ENCODE measurements at regions not wholly inside any gene's neighbourhood (a gene's known extent, or its start where the extent isn't known, plus 50 kb on each side); places are given as distances from the start of the nearest gene placed in this dataset. TPM values are rescaled to one million over a fixed set of nuclear protein-coding genes. Genes with fewer than 3 reads are reported as not detected.

Small RNAs in the stretch of these regions (small RNA-seq; reads per million reads assigned to genes)
- not detected for gene MIR552 (ENCODE audit: insufficient read length, low read depth, low replicate concordance)

Measured in B cell (primary cell).